ENCODE measurements at regions not wholly inside any gene's neighbourhood (a gene's known extent, or its start where the extent isn't known, plus 50 kb on each side); places are given as distances from the start of the nearest gene placed in this dataset.

- Histone ChIP-seq H3K36me3 (ENCODE audit: control insufficient read depth in 4 of 4, insufficient read depth in 3 of 4, low read depth in 1 of 4, low read length in 3 of 4) (no peaks in the 10 kb centered on the region), H3K4me1 (ENCODE audit: control insufficient read depth in 4 of 4, insufficient read depth in 4 of 4, low read length in 3 of 4) (no peaks in the 10 kb centered on the region), H3K4me3 (ENCODE audit: low read depth in 1 of 3, low read length in 3 of 3) (no peak overlapping the region), H3K27ac (ENCODE audit: low read depth in 1 of 2, low read length in 2 of 2) (no peak overlapping the region), H3K27me3 (ENCODE audit: control insufficient read depth in 4 of 4, insufficient read depth in 4 of 4, low read length in 3 of 4) (peaks cover 0 to 2% (median 0%) of the 10 kb centered on the region in 4 donors), H3K9ac (ENCODE audit: low read depth in 1 of 2, low read length in 2 of 2) (no peak overlapping the region), H3K9me3 (ENCODE audit: control insufficient read depth in 4 of 4, low read length in 3 of 4) (no peaks in the 10 kb centered on the region)
- 91% methylated on average over 4 of the region's 4 CpGs for whole genome bisulfite sequencing
- TF ChIP-seq RXRA (IDR thresholded peaks at IDR 0.05) = no peak
- no peak for TF ChIP-seq SP1 (IDR thresholded peaks at IDR 0.05)
- TF ChIP-seq TAF1 (conservative IDR thresholded peaks at IDR 0.05) = no peak
- TF ChIP-seq MAX (IDR thresholded peaks at IDR 0.05) = no peak
- TF ChIP-seq RAD21 (IDR thresholded peaks at IDR 0.05) = no peak
- no peak for TF ChIP-seq FOXA1 (IDR thresholded peaks at IDR 0.05)
- TF ChIP-seq, protein P1, sequence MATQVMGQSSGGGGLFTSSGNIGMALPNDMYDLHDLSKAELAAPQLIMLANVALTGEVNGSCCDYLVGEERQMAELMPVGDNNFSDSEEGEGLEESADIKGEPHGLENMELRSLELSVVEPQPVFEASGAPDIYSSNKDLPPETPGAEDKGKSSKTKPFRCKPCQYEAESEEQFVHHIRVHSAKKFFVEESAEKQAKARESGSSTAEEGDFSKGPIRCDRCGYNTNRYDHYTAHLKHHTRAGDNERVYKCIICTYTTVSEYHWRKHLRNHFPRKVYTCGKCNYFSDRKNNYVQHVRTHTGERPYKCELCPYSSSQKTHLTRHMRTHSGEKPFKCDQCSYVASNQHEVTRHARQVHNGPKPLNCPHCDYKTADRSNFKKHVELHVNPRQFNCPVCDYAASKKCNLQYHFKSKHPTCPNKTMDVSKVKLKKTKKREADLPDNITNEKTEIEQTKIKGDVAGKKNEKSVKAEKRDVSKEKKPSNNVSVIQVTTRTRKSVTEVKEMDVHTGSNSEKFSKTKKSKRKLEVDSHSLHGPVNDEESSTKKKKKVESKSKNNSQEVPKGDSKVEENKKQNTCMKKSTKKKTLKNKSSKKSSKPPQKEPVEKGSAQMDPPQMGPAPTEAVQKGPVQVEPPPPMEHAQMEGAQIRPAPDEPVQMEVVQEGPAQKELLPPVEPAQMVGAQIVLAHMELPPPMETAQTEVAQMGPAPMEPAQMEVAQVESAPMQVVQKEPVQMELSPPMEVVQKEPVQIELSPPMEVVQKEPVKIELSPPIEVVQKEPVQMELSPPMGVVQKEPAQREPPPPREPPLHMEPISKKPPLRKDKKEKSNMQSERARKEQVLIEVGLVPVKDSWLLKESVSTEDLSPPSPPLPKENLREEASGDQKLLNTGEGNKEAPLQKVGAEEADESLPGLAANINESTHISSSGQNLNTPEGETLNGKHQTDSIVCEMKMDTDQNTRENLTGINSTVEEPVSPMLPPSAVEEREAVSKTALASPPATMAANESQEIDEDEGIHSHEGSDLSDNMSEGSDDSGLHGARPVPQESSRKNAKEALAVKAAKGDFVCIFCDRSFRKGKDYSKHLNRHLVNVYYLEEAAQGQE (IDR thresholded peaks at IDR 0.05) = no peak
- TF ChIP-seq HNF4G (IDR thresholded peaks at IDR 0.05) = no peak
- no peak for DNase-seq (ENCODE audit: low spot score)
These were observed 201.0 kb upstream of the MAMLD1 start for GRCh38 chrX:150162141-150162540.

DNA sequence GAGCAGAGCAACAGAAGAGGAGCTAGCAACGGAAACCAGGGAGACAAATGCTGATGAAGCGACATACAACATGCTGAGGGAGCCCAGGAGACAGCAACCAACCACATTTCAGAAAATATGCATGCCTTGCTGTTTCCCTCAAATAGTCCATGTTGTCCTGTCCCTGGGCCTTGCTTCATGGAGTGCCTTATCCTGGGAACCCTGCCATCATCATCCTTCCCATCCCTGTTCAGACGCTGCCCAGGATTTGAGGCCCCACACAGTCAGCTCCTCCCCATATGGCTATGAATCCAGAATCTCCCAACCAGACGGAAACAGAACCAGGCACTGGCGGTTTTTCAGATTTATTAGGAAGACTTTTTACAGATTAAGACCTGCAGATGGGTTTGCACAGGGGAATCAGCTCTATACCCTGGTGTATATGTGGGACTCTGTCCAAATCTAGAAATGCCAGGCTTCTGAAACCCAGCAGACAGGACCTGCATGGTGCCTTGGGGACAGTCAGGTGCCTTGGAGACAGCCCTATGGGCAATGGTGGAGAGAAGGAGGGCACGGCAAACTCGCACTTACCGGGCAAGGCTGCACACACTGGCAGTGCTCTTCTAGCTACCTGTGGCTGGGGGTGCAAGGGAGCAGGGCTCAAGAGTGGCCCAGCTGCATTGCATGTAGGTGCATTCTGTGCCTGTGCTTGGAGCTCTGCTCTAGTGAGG lies 199.7 kb upstream of the MAMLD1 start:
- 93% methylated on average over 8 of the region's 8 CpGs for WGBS
- TF ChIP-seq MAX (IDR thresholded peaks at IDR 0.05) (no peak), ATF3 (IDR thresholded peaks at IDR 0.05) (no peak), FOXA1 (IDR thresholded peaks at IDR 0.05) (no peak), RXRA (IDR thresholded peaks at IDR 0.05) (no peak), YY1 (IDR thresholded peaks at IDR 0.05) (no peak), NR2F2 (IDR thresholded peaks at IDR 0.05) (no peak), GABPA (IDR thresholded peaks at IDR 0.05 in 1 of 2, conservative IDR thresholded peaks at IDR 0.05 in 1 of 2) (no peak), CTCF (IDR thresholded peaks at IDR 0.05; ENCODE audit: low read depth, low read length, missing input control) (no peak), EGR1 (IDR thresholded peaks at IDR 0.05; ENCODE audit: low read depth in 2 of 2) (no peak), SP1 (IDR thresholded peaks at IDR 0.05) (no peak), JUND (IDR thresholded peaks at IDR 0.05) (no peak), HNF4G (IDR thresholded peaks at IDR 0.05) (no peak), HNF4A (conservative IDR thresholded peaks at IDR 0.05) (no peak)
- TF ChIP-seq, protein P2, sequence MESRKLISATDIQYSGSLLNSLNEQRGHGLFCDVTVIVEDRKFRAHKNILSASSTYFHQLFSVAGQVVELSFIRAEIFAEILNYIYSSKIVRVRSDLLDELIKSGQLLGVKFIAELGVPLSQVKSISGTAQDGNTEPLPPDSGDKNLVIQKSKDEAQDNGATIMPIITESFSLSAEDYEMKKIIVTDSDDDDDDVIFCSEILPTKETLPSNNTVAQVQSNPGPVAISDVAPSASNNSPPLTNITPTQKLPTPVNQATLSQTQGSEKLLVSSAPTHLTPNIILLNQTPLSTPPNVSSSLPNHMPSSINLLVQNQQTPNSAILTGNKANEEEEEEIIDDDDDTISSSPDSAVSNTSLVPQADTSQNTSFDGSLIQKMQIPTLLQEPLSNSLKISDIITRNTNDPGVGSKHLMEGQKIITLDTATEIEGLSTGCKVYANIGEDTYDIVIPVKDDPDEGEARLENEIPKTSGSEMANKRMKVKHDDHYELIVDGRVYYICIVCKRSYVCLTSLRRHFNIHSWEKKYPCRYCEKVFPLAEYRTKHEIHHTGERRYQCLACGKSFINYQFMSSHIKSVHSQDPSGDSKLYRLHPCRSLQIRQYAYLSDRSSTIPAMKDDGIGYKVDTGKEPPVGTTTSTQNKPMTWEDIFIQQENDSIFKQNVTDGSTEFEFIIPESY (IDR thresholded peaks at IDR 0.05) = no peak
- TF ChIP-seq, protein P1 (IDR thresholded peaks at IDR 0.05) = no peak
- no peak overlapping the region for H3K27ac ChIP-seq (ENCODE audit: low read depth in 1 of 2, low read length in 2 of 2)

More for the DNA sequence above, 199.7 kb upstream of the MAMLD1 start:
- H3K27me3 ChIP-seq (ENCODE audit: control insufficient read depth in 4 of 4, insufficient read depth in 4 of 4, low read length in 3 of 4) = peaks cover 0 to 2% (median 0%) of the 10 kb centered on the region in 4 donors
- no peaks in the 10 kb centered on the region for H3K9me3 ChIP-seq (ENCODE audit: control insufficient read depth in 4 of 4, low read length in 3 of 4)
- no peak overlapping the region for H3K4me3 ChIP-seq (ENCODE audit: low read depth in 1 of 3, low read length in 3 of 3)
- no peaks in the 10 kb centered on the region for H3K4me1 ChIP-seq (ENCODE audit: control insufficient read depth in 4 of 4, insufficient read depth in 4 of 4, low read length in 3 of 4)
- H3K36me3 ChIP-seq (ENCODE audit: control insufficient read depth in 4 of 4, insufficient read depth in 3 of 4, low read depth in 1 of 4, low read length in 3 of 4) = no peaks in the 10 kb centered on the region
- H3K9ac ChIP-seq (ENCODE audit: low read depth in 1 of 2, low read length in 2 of 2) = no peak overlapping the region
- no peak for DNase-seq (ENCODE audit: low spot score)
